ENCODE measurements at regions not wholly inside any gene's neighbourhood (a gene's known extent, or its start where the extent isn't known, plus 50 kb on each side); places are given as distances from the start of the nearest gene placed in this dataset.

DNA sequence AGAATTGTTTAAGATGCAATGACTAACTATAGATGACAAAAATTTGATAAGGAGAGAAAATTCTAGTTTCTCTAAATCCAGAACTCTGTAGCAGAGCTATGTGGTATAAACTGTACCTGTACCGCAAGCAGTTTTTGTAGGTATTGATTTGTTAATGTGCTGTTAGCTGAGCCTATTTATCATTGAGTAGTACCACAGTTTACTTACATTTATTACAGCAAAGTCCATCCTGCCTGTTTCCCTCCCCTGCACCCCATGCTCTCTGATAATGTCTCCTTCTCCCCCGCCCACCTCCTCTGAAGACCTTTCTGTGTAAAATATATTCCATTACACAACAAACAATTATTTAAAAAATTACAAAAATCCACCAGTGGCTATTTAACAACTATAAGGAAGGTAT is 170.6 kb downstream of the RNF152 start:
- POLR2A ChIA-PET, result no interaction called here
- no peaks in the 10 kb centered on the region for H4K20me1 ChIP-seq (ENCODE audit: insufficient read depth)
- no peak for DNase-seq
- no peaks in the 10 kb centered on the region for H3K36me3 ChIP-seq (replicated peaks in 1 of 2; ENCODE audit: control insufficient read depth in 1 of 2, insufficient read depth in 2 of 2, low read length in 1 of 2)
- 77% methylated on average over 2 of the region's 2 CpGs for WGBS (ENCODE audit: low lambda C conversion rate)
- no peak overlapping the region for H3K9ac ChIP-seq
- H3K9me3 ChIP-seq, result no peaks in the 10 kb centered on the region
- H3K27ac ChIP-seq (ENCODE audit: low read depth in 2 of 2, low read length in 1 of 2), result no peak overlapping the region
- no peak for TF ChIP-seq POLR2AphosphoS5 (IDR thresholded peaks at IDR 0.05; ENCODE audit: low read depth, low read length)
- no peak for TF ChIP-seq TAF1 (IDR thresholded peaks at IDR 0.05; ENCODE audit: borderline replicate concordance, low read depth, low read length)
- no peak for TF ChIP-seq YY1 (IDR thresholded peaks at IDR 0.05; ENCODE audit: low read depth)
- TF ChIP-seq RFX5 (IDR thresholded peaks at IDR 0.05; ENCODE audit: low read length), result no peak
- TF ChIP-seq MEF2A (IDR thresholded peaks at IDR 0.05; ENCODE audit: borderline replicate concordance, low read depth), result no peak
- TF ChIP-seq, protein P1, sequence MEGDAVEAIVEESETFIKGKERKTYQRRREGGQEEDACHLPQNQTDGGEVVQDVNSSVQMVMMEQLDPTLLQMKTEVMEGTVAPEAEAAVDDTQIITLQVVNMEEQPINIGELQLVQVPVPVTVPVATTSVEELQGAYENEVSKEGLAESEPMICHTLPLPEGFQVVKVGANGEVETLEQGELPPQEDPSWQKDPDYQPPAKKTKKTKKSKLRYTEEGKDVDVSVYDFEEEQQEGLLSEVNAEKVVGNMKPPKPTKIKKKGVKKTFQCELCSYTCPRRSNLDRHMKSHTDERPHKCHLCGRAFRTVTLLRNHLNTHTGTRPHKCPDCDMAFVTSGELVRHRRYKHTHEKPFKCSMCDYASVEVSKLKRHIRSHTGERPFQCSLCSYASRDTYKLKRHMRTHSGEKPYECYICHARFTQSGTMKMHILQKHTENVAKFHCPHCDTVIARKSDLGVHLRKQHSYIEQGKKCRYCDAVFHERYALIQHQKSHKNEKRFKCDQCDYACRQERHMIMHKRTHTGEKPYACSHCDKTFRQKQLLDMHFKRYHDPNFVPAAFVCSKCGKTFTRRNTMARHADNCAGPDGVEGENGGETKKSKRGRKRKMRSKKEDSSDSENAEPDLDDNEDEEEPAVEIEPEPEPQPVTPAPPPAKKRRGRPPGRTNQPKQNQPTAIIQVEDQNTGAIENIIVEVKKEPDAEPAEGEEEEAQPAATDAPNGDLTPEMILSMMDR (IDR thresholded peaks at IDR 0.05), result no peak
- no peak for TF ChIP-seq SMC3 (IDR thresholded peaks at IDR 0.05; ENCODE audit: low read depth, low read length)
- TF ChIP-seq, protein P2, sequence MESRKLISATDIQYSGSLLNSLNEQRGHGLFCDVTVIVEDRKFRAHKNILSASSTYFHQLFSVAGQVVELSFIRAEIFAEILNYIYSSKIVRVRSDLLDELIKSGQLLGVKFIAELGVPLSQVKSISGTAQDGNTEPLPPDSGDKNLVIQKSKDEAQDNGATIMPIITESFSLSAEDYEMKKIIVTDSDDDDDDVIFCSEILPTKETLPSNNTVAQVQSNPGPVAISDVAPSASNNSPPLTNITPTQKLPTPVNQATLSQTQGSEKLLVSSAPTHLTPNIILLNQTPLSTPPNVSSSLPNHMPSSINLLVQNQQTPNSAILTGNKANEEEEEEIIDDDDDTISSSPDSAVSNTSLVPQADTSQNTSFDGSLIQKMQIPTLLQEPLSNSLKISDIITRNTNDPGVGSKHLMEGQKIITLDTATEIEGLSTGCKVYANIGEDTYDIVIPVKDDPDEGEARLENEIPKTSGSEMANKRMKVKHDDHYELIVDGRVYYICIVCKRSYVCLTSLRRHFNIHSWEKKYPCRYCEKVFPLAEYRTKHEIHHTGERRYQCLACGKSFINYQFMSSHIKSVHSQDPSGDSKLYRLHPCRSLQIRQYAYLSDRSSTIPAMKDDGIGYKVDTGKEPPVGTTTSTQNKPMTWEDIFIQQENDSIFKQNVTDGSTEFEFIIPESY (IDR thresholded peaks at IDR 0.05; ENCODE audit: borderline replicate concordance, low read depth), result no peak
- no peak for TF ChIP-seq NFIC (IDR thresholded peaks at IDR 0.05; ENCODE audit: borderline replicate concordance)
- TF ChIP-seq, protein P3, sequence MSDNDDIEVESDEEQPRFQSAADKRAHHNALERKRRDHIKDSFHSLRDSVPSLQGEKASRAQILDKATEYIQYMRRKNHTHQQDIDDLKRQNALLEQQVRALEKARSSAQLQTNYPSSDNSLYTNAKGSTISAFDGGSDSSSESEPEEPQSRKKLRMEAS (IDR thresholded peaks at IDR 0.05; ENCODE audit: low read depth), result no peak
- TF ChIP-seq, protein P4, sequence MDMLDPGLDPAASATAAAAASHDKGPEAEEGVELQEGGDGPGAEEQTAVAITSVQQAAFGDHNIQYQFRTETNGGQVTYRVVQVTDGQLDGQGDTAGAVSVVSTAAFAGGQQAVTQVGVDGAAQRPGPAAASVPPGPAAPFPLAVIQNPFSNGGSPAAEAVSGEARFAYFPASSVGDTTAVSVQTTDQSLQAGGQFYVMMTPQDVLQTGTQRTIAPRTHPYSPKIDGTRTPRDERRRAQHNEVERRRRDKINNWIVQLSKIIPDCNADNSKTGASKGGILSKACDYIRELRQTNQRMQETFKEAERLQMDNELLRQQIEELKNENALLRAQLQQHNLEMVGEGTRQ (IDR thresholded peaks at IDR 0.05; ENCODE audit: borderline replicate concordance, low read depth, low read length), result no peak
- TF ChIP-seq SIN3A (IDR thresholded peaks at IDR 0.05; ENCODE audit: borderline replicate concordance, low read depth, low read length), result no peak
- TF ChIP-seq, protein P5, sequence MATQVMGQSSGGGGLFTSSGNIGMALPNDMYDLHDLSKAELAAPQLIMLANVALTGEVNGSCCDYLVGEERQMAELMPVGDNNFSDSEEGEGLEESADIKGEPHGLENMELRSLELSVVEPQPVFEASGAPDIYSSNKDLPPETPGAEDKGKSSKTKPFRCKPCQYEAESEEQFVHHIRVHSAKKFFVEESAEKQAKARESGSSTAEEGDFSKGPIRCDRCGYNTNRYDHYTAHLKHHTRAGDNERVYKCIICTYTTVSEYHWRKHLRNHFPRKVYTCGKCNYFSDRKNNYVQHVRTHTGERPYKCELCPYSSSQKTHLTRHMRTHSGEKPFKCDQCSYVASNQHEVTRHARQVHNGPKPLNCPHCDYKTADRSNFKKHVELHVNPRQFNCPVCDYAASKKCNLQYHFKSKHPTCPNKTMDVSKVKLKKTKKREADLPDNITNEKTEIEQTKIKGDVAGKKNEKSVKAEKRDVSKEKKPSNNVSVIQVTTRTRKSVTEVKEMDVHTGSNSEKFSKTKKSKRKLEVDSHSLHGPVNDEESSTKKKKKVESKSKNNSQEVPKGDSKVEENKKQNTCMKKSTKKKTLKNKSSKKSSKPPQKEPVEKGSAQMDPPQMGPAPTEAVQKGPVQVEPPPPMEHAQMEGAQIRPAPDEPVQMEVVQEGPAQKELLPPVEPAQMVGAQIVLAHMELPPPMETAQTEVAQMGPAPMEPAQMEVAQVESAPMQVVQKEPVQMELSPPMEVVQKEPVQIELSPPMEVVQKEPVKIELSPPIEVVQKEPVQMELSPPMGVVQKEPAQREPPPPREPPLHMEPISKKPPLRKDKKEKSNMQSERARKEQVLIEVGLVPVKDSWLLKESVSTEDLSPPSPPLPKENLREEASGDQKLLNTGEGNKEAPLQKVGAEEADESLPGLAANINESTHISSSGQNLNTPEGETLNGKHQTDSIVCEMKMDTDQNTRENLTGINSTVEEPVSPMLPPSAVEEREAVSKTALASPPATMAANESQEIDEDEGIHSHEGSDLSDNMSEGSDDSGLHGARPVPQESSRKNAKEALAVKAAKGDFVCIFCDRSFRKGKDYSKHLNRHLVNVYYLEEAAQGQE (IDR thresholded peaks at IDR 0.05; ENCODE audit: low read depth, low read length), result no peak
- TF ChIP-seq GABPA (IDR thresholded peaks at IDR 0.05; ENCODE audit: low read depth), result no peak
- TF ChIP-seq, protein P6, sequence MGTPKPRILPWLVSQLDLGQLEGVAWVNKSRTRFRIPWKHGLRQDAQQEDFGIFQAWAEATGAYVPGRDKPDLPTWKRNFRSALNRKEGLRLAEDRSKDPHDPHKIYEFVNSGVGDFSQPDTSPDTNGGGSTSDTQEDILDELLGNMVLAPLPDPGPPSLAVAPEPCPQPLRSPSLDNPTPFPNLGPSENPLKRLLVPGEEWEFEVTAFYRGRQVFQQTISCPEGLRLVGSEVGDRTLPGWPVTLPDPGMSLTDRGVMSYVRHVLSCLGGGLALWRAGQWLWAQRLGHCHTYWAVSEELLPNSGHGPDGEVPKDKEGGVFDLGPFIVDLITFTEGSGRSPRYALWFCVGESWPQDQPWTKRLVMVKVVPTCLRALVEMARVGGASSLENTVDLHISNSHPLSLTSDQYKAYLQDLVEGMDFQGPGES (IDR thresholded peaks at IDR 0.05; ENCODE audit: low read depth, low read length), result no peak
- no peak for TF ChIP-seq EP300 (IDR thresholded peaks at IDR 0.05; ENCODE audit: borderline replicate concordance in 1 of 2, low read depth in 1 of 2, low read length in 1 of 2)
- TF ChIP-seq FOXJ3 (CRISPR knock-in tag; IDR thresholded peaks at IDR 0.05), result no peak
- TF ChIP-seq RXRA (IDR thresholded peaks at IDR 0.05; ENCODE audit: borderline replicate concordance, low read depth), result no peak
- H3K4me1 ChIP-seq (ENCODE audit: control insufficient read depth in 1 of 2, insufficient read depth in 2 of 2, low read depth in 1 of 2, low read length in 1 of 2), result no peaks in the 10 kb centered on the region
- H3K27me3 ChIP-seq (ENCODE audit: insufficient read depth), result no peaks in the 10 kb centered on the region
- no peak overlapping the region for H2AFZ ChIP-seq (ENCODE audit: low read depth)
- H3K79me2 ChIP-seq (ENCODE audit: insufficient read depth), result no peaks in the 10 kb centered on the region
- H3K9me2 ChIP-seq, result no peaks in the 10 kb centered on the region
- H3F3A ChIP-seq (replicated peaks; ENCODE audit: insufficient read depth), result peaks cover 6% of the 10 kb centered on the region
- no peak overlapping the region for H3K4me2 ChIP-seq
- no peak overlapping the region for H3K4me3 ChIP-seq (ENCODE audit: low read depth in 2 of 2, low read length in 1 of 2)
- CTCF ChIA-PET, result interaction anchor here (1.7 kb wide), 1 partner anchor 21 kb away, joined by 4 read pairs; no protein-coding TSS in a partner anchor

Measured in SK-N-SH (cell line).